Suprapubic skin (tissue), 4 donors: ENCODE measurements at regions not wholly inside any gene's neighbourhood (a gene's known extent, or its start where the extent isn't known, plus 50 kb on each side); places are given as distances from the start of the nearest gene placed in this dataset.

ENCODE experiments used
- DNase-seq, 2 donors: peaks; one replicate each; pipeline ENCODE4 v3.0.0-alpha.2; 2019; ENCODE audit warnings: low spot score in 2 of 2
- H3K27ac ChIP-seq: fragments of 200-600 bp; sonication (generic); one replicate; pipeline ENCODE4 v1.5.1; 2019
- H3K27me3 ChIP-seq: fragments of 200-600 bp; sonication (generic); one replicate; pipeline ENCODE4 v1.5.1; 2019
- H3K36me3 ChIP-seq: fragments of 200-600 bp; sonication (generic); one replicate; pipeline ENCODE4 v1.5.1; 2019
- H3K4me1 ChIP-seq: fragments of 200-600 bp; sonication (generic); one replicate; pipeline ENCODE4 v1.5.1; 2019
- H3K4me3 ChIP-seq: fragments of 200-600 bp; sonication (generic); one replicate; pipeline ENCODE4 v1.5.1; 2019; ENCODE audit warnings: mild to moderate bottlenecking
- H3K9me3 ChIP-seq: fragments of 200-600 bp; sonication (generic); one replicate; pipeline ENCODE4 v1.5.1; 2019
- EP300 ChIP-seq: sonication (generic); formaldehyde crosslinking; IDR thresholded peaks from one replicate; pipeline ENCODE4 v1.6.1; 2017; ENCODE audit warnings: antibody characterized with exemption
- POLR2A ChIP-seq, 2 donors: fragments of 450-650 bp; IDR thresholded peaks; one replicate each; pipeline ENCODE4 v1.6.1; 2017; ENCODE audit warnings: antibody characterized with exemption in 2 of 2, mild to moderate bottlenecking in 2 of 2, moderate library complexity in 2 of 2
- POLR2AphosphoS5 ChIP-seq, 3 donors: sonication (generic); formaldehyde crosslinking; IDR thresholded peaks; one replicate each; pipeline ENCODE4 v1.6.1; 2017; ENCODE audit warnings: antibody characterized with exemption in 3 of 3
- WGBS: methylation state at CpG from one replicate; pipeline ENCODE4 v1.1.5; 2018; 5-methylcytosine and 5-hydroxymethylcytosine counted together
- TF ChIP-seq, protein P1 (sequence below), 2 donors: fragments of 200-600 bp in 1 of 2; fragments of 450-650 bp in 1 of 2; sonication (generic) in 1 of 2; IDR thresholded peaks; one replicate each; pipeline ENCODE4 v1.5.1; 2016 to 2019; ENCODE audit warnings: antibody characterized with exemption in 2 of 2, mild to moderate bottlenecking in 1 of 2, moderate library complexity in 1 of 2

- H3K9me3 ChIP-seq = no peaks in the 10 kb centered on the region
- no peaks in the 10 kb centered on the region for H3K27me3 ChIP-seq
Measured at GRCh38 chr4:28868841-28869240, 1851.3 kb upstream of the PCDH7 start.

DNA sequence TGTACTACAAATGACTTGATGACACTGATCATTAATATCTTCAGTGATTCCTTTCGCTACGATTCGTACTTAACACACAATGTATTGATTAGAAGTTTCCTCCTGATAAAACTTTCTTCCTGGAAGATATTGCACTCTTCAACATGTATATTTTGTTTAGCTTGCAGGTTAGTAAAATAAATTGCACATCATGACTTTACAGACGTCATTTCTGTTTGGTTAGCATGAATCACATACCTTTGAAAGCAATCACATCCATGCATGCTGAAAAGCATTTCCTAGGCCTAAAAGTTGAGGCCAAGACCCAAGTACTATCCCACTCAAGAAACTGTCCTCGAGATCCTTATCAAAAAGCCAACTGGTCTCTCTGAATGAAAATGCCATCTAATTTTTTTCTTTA is 1841.0 kb upstream of the PCDH7 start:
- no peaks in the 10 kb centered on the region for H3K4me1 ChIP-seq
- TF ChIP-seq EP300 (no peak), POLR2A (IDR thresholded peaks at IDR 0.05) (no peak), POLR2AphosphoS5 (IDR thresholded peaks at IDR 0.05) (no peak)
- TF ChIP-seq, protein P1, sequence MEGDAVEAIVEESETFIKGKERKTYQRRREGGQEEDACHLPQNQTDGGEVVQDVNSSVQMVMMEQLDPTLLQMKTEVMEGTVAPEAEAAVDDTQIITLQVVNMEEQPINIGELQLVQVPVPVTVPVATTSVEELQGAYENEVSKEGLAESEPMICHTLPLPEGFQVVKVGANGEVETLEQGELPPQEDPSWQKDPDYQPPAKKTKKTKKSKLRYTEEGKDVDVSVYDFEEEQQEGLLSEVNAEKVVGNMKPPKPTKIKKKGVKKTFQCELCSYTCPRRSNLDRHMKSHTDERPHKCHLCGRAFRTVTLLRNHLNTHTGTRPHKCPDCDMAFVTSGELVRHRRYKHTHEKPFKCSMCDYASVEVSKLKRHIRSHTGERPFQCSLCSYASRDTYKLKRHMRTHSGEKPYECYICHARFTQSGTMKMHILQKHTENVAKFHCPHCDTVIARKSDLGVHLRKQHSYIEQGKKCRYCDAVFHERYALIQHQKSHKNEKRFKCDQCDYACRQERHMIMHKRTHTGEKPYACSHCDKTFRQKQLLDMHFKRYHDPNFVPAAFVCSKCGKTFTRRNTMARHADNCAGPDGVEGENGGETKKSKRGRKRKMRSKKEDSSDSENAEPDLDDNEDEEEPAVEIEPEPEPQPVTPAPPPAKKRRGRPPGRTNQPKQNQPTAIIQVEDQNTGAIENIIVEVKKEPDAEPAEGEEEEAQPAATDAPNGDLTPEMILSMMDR (IDR thresholded peaks at IDR 0.05) = no peak
- no peak overlapping the region for H3K27ac ChIP-seq
- no peak for DNase-seq
- H3K9me3 ChIP-seq = no peaks in the 10 kb centered on the region
- H3K36me3 ChIP-seq = no peaks in the 10 kb centered on the region
- H3K4me3 ChIP-seq = no peak overlapping the region
- 56% methylated on average over 5 of the region's 5 CpGs for WGBS
- H3K27me3 ChIP-seq = no peaks in the 10 kb centered on the region

More at GRCh38 chr4:28868841-28869240, 1851.3 kb upstream of the PCDH7 start:
- DNase-seq = no peak
- Histone ChIP-seq H3K4me1 (no peaks in the 10 kb centered on the region), H3K4me3 (no peak overlapping the region), H3K36me3 (no peaks in the 10 kb centered on the region), H3K27ac (no peak overlapping the region)
- 65% methylated on average over 4 of the region's 4 CpGs for WGBS
- no peak for TF ChIP-seq POLR2A (IDR thresholded peaks at IDR 0.05)
- no peak for TF ChIP-seq POLR2AphosphoS5 (IDR thresholded peaks at IDR 0.05)
- TF ChIP-seq, protein P1 (IDR thresholded peaks at IDR 0.05) = no peak
- no peak for TF ChIP-seq EP300

- 74% methylated on average over 2 of the region's 2 CpGs for WGBS
- H3K27ac ChIP-seq = no peak overlapping the region
- TF ChIP-seq POLR2A (IDR thresholded peaks at IDR 0.05) = no peak
Measured at GRCh38 chr4:28879900-28880299, 1840.3 kb upstream of the PCDH7 start.

DNA sequence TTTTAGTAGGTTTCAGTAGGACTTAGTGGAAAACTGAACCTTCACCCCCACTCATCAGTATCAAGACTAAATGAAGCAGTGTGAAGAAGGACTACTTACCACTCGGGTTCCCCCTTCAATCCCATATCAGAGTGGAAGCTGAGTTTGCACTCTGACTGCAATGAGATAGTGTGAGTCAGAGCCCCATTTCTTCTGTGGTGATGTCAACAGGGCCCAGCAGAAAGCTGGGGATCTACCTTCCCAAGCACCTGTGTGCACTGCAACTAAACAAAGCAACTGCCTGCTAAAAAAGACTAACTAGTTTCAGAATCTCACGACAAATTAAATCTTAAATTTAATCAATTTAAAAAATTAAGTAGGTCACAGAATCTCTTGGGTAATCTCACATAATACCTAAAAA is 1837.0 kb upstream of the PCDH7 start:
- H3K36me3 ChIP-seq = no peaks in the 10 kb centered on the region
- H3K4me1 ChIP-seq = no peaks in the 10 kb centered on the region
- no peak overlapping the region for H3K27ac ChIP-seq
- H3K9me3 ChIP-seq = no peaks in the 10 kb centered on the region
- no peak for TF ChIP-seq EP300
- no peak for DNase-seq
- WGBS = 75% methylated on average over 2 of the region's 2 CpGs
- no peak overlapping the region for H3K4me3 ChIP-seq
- no peaks in the 10 kb centered on the region for H3K27me3 ChIP-seq

More at GRCh38 chr4:28879900-28880299, 1840.3 kb upstream of the PCDH7 start:
- Histone ChIP-seq H3K27me3 (no peaks in the 10 kb centered on the region), H3K36me3 (no peaks in the 10 kb centered on the region), H3K4me3 (no peak overlapping the region), H3K4me1 (no peaks in the 10 kb centered on the region), H3K9me3 (no peaks in the 10 kb centered on the region)
- DNase-seq = no peak

DNA sequence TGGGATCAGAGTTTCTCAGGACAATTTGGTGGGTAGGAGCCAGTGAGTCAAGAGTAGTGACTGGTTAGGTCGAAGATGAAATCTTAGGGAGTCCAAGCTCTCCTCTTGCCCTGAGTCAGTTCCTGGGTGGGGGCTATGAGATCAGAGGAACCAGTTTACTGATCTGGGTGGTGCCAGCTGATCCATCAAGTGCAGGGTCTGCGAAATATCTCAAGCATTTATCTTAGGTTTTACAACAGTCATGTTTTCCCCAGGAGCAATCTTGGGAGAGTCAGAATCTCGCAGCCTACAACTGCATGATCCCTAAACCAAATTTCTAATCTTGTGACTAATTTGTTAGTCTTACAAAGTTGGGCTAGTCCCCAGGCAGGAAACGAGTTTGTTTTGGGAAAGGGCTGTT is 1833.2 kb upstream of the PCDH7 start:
- H3K9me3 ChIP-seq = no peaks in the 10 kb centered on the region
- 65% methylated on average over 4 of the region's 4 CpGs for WGBS
- DNase-seq = no peak
- TF ChIP-seq POLR2A (IDR thresholded peaks at IDR 0.05) (no peak), EP300 (no peak), POLR2AphosphoS5 (IDR thresholded peaks at IDR 0.05) (no peak)
- TF ChIP-seq, protein P1 (IDR thresholded peaks at IDR 0.05) = no peak
- H3K4me1 ChIP-seq = no peaks in the 10 kb centered on the region
- H3K27ac ChIP-seq = no peak overlapping the region
- no peak overlapping the region for H3K4me3 ChIP-seq
- no peaks in the 10 kb centered on the region for H3K36me3 ChIP-seq
- no peaks in the 10 kb centered on the region for H3K27me3 ChIP-seq

- H3K4me3 ChIP-seq = no peak overlapping the region
- no peaks in the 10 kb centered on the region for H3K9me3 ChIP-seq
- WGBS = 26% methylated on average over 3 of the region's 3 CpGs
- H3K27ac ChIP-seq = no peak overlapping the region
- no peak for DNase-seq
- H3K27me3 ChIP-seq = no peaks in the 10 kb centered on the region
- no peaks in the 10 kb centered on the region for H3K36me3 ChIP-seq
- H3K4me1 ChIP-seq = no peaks in the 10 kb centered on the region
- TF ChIP-seq POLR2A (IDR thresholded peaks at IDR 0.05) (no peak), EP300 (no peak), POLR2AphosphoS5 (IDR thresholded peaks at IDR 0.05) (no peak)
- TF ChIP-seq, protein P1 (IDR thresholded peaks at IDR 0.05) = no peak
Measured at GRCh38 chr4:28890949-28891775, 1829.0 kb upstream of the PCDH7 start.
